NCI-H1105 (cell line): ENCODE measurements at regions not wholly inside any gene's neighbourhood (a gene's known extent, or its start where the extent isn't known, plus 50 kb on each side); places are given as distances from the start of the nearest gene placed in this dataset.

ENCODE experiments used
- DNase-seq: peaks from one replicate; lab custom pipeline; 2025; lab: John Stamatoyannopoulos, UW

- DNase-seq, result peak; percentile 93
These were observed 178.3 kb downstream of the SNX19 start for GRCh38 chr11:130737866-130738431.

GRCh38 chr11:130738611-130739010 is 177.7 kb downstream of the SNX19 start:
- DNase-seq, result no peak

GRCh38 chr11:130740819-130741218 is 175.5 kb downstream of the SNX19 start:
- DNase-seq, result no peak

GRCh38 chr11:130744794-130745193 is 171.5 kb downstream of the SNX19 start:
- no peak for DNase-seq

GRCh38 chr11:130749216-130749615 is 167.1 kb downstream of the SNX19 start:
- no peak for DNase-seq

GRCh38 chr11:130760515-130761125 is 155.7 kb downstream of the SNX19 start:
- DNase-seq, result no peak

- no peak for DNase-seq
These were observed 154.6 kb downstream of the SNX19 start for GRCh38 chr11:130761560-130762220.

GRCh38 chr11:130762638-130763037 is 153.6 kb downstream of the SNX19 start:
- DNase-seq, result no peak

GRCh38 chr11:130763087-130763980 is 152.9 kb downstream of the SNX19 start:
- DNase-seq, result no peak

- DNase-seq, result no peak
These were observed 150.9 kb downstream of the SNX19 start for GRCh38 chr11:130765406-130765805.

GRCh38 chr11:130765951-130766649 is 150.2 kb downstream of the SNX19 start:
- no peak for DNase-seq

- DNase-seq, result no peak
These were observed 149.4 kb downstream of the SNX19 start for GRCh38 chr11:130766650-130767565.

- no peak for DNase-seq
These were observed 146.3 kb downstream of the SNX19 start for GRCh38 chr11:130769782-130770535.

- no peak for DNase-seq
These were observed 144.6 kb downstream of the SNX19 start for GRCh38 chr11:130771708-130772107.

- no peak for DNase-seq
These were observed 143.7 kb downstream of the SNX19 start for GRCh38 chr11:130772266-130773227.

- DNase-seq, result no peak
These were observed 142.9 kb downstream of the SNX19 start for GRCh38 chr11:130773244-130773820.

- peak; percentile 9 for DNase-seq
These were observed 141.6 kb downstream of the SNX19 start for GRCh38 chr11:130774703-130775102.

- DNase-seq, result no peak
These were observed 140.8 kb downstream of the SNX19 start for GRCh38 chr11:130775306-130776060.
